BJ (cell line): ENCODE measurements at regions not wholly inside any gene's neighbourhood (a gene's known extent, or its start where the extent isn't known, plus 50 kb on each side); places are given as distances from the start of the nearest gene placed in this dataset.

Experiments
- CTCF ChIA-PET: fragments of 350-600 bp; formaldehyde crosslinking; extraction: SDS; loops from one replicate; lab custom pipeline; 2021; ENCODE audit warnings: antibody characterized with exemption, inconsistent platforms; lab: Yijun Ruan, JAX
- POLR2A ChIA-PET: fragments of 300-600 bp; sonication (Branson Sonifier 250); formaldehyde crosslinking; extraction: SDS; loops from one replicate; lab custom pipeline; 2021; ENCODE audit warnings: antibody characterized with exemption; lab: Charles Lee
- DNase-seq: peaks from one replicate; pipeline ENCODE4 v3.0.0-alpha.2; 2011; ENCODE audit warnings: low read depth
- H3K27me3 ChIP-seq: 2 replicates; pipeline ENCODE4 v1.6.0; 2011; ENCODE audit warnings: low read length; ENCODE audit not compliant: control insufficient read depth, insufficient read depth
- H3K36me3 ChIP-seq: 2 replicates; pipeline ENCODE4 v1.5.1; 2011; ENCODE audit warnings: low read length; ENCODE audit not compliant: control insufficient read depth, insufficient read depth
- H3K4me3 ChIP-seq: 2 replicates; pipeline ENCODE4 v1.5.1; 2011; ENCODE audit warnings: low read depth, mild to moderate bottlenecking, control low read depth, low read length
- CTCF ChIP-seq: IDR thresholded peaks from 2 replicates; pipeline ENCODE4 v1.5.1; 2011; ENCODE audit warnings: low read depth, mild to moderate bottlenecking, control low read depth, inconsistent platforms, low read length, moderate library complexity; ENCODE audit not compliant: insufficient read depth

DNA sequence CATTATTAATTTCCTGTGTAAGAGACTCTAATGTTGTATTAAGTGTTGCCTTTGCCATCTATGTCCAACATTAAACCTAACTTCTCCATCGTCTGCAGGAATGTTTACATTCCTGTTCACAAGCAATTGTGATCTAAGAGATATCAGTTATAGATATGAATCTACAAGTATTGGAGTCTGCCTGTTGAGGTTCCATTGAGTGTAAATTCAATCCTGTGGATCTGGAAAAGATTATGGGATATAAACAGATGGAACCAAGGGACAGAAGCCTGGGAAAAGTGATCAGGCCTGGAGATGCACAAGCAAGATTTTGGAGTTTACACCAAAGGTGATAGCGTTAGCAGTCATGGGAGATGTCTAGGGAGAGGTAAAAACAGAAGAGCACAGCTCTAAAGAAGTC lies 135.5 kb downstream of the LSMEM1 start:
- Histone ChIP-seq H3K36me3 (no peaks in the 10 kb centered on the region), H3K4me3 (no peak overlapping the region), H3K27me3 (no peaks in the 10 kb centered on the region)
- DNase-seq: no peak
- TF ChIP-seq CTCF: no peak
- CTCF ChIA-PET: no interaction called here
- POLR2A ChIA-PET: no interaction called here

DNA sequence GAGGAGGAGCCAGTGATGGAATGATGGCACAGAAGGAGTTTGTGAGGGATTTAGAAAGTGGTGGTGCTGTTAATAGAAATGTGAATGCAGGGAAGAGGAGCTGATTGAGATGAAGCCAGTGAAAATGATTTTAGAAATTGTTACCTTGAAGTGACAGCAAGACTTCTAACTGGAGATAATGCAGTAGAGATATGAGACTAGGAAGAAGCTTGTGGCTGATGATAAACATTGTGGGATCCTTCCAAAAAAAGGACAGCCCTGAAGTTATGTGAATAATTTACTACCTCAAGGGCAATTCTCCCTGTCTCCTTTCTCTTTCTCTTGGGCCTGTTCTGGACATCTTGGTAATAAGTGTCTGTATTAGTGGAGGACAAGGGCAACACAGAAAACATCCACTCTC lies 138.6 kb downstream of the LSMEM1 start:
- no peak for TF ChIP-seq CTCF
- Histone ChIP-seq H3K27me3 (no peaks in the 10 kb centered on the region), H3K36me3 (no peaks in the 10 kb centered on the region), H3K4me3 (no peak overlapping the region)
- no peak for DNase-seq
- ChIA-PET CTCF (no interaction called here), POLR2A (no interaction called here)

DNA sequence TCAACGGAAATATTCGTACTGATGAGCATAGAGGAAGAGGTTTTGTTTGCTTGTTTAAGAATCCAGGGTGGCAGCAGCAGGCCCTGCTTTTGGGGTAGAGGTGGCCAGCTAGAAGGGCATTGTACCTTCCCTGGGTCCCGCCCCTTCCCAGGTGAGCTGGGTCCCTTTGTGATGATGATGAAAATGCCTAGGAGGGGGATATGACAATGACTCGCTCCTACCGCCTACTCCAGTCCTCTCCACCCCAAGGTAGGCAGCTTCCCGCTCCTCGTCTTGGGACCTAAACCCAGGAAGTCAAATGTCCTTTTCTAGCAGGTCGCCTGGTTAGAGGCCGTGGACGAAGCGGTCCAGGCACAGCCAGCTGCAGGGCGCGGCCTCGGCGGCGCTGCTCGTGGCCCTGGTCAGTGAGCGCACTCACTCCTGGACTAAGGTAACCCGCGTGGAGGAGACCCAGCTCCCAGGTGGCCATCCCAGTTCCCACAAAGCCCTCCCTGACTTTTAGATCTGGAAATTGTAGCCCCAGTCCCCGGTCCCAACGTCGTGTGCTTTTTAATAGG lies 141.4 kb downstream of the LSMEM1 start:
- Histone ChIP-seq H3K36me3 (no peaks in the 10 kb centered on the region), H3K27me3 (no peaks in the 10 kb centered on the region), H3K4me3 (no peak overlapping the region)
- ChIA-PET POLR2A (no interaction called here), CTCF (no interaction called here)
- TF ChIP-seq CTCF: no peak
- DNase-seq: no peak

DNA sequence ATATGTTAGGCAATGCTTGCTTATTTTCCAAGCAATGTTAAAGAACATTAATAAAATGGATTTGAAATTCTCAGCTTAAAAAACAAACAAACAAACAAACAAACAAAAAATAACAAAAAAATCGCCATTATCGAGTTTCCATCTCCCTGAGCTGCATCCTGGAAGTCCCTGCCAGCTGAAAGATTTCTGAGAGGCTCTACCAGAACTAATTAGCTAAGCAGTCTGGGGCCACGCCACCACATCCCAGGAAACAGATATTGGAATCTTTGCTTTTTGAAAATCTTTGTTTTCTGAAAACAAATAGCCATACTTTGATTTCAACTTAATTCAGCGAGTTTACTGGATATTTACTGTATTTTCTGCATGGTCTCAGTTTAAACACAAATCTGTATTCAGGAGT lies 143.6 kb downstream of the LSMEM1 start:
- H3K36me3 ChIP-seq: no peaks in the 10 kb centered on the region
- H3K4me3 ChIP-seq: no peak overlapping the region
- no peak for DNase-seq
- ChIA-PET POLR2A (no interaction called here), CTCF (no interaction called here)
- no peaks in the 10 kb centered on the region for H3K27me3 ChIP-seq
- TF ChIP-seq CTCF: no peak

DNA sequence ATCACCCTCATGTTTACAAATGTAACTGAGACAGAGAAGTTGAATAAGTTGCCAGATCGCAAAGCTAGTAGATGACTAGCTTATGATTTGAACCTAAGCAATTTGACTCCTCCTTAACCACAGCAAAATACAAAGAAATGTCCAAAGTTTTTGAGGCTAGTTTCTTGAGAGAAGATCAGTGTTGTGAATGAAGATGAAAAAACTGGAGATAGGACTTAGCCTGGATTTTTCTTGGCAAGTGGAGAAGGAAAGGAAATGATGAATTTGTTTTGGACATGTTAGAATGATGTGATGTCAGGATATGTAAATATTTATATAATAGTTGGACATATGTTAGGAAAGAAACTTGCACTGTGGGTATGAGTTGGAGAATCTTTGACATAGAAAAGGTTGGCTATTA lies 149.8 kb downstream of the LSMEM1 start:
- Histone ChIP-seq H3K27me3 (no peaks in the 10 kb centered on the region), H3K4me3 (no peak overlapping the region), H3K36me3 (no peaks in the 10 kb centered on the region)
- no peak for TF ChIP-seq CTCF
- ChIA-PET CTCF (no interaction called here), POLR2A (no interaction called here)
- DNase-seq: no peak
